B cell (primary cell): ENCODE measurements at regions not wholly inside any gene's neighbourhood (a gene's known extent, or its start where the extent isn't known, plus 50 kb on each side); places are given as distances from the start of the nearest gene placed in this dataset.

Experiments used
- ATAC-seq: fragments of 200-7000 bp; cut with Tn5 transposase; one replicate; pipeline ENCODE4 v1.10.0; 2021; ENCODE audit warnings: low read depth, mild to moderate bottlenecking, moderate number of reproducible peaks, moderate library complexity
- CTCF ChIA-PET: fragments of 350-600 bp; sonication (Branson Sonifier 250); formaldehyde crosslinking; loops from one replicate; lab custom pipeline; 2021; ENCODE audit warnings: antibody characterized with exemption, inconsistent platforms; lab: Charles Lee
- POLR2A ChIA-PET: fragments of 350-600 bp; sonication (Branson Sonifier 250); formaldehyde crosslinking; loops from one replicate; lab custom pipeline; 2021; ENCODE audit warnings: antibody characterized with exemption; lab: Charles Lee
- DNase-seq: peaks from one replicate; pipeline ENCODE4 v3.0.0; 2013
- H2AFZ ChIP-seq: 2 replicates; pipeline ENCODE4 v1.6.1; 2012; ENCODE audit warnings: mild to moderate bottlenecking, low read depth, low read length; ENCODE audit not compliant: insufficient read depth, poor library complexity, severe bottlenecking
- H3K27ac ChIP-seq, 2 donors: 1 replicate in 1 of 2; 2 replicates in 1 of 2; pipeline ENCODE4 v1.5.1; 2012 to 2013; ENCODE audit warnings: low read length in 2 of 2, mild to moderate bottlenecking in 2 of 2, moderate library complexity in 1 of 2
- H3K27me3 ChIP-seq, 4 experiments: fragments of 200-600 bp in 1 of 4; sonication (generic) in 1 of 4; replicated peaks in 1 of 4; 1 replicate in 2 of 4; 2 replicates in 2 of 4; pipeline versions ENCODE4 v1.6.1 to v1.7.0; 2013 to 2016; ENCODE audit warnings: low read length in 3 of 4, mild to moderate bottlenecking in 2 of 4, mixed read lengths in 1 of 4, moderate library complexity in 1 of 4; ENCODE audit not compliant: insufficient read depth in 4 of 4, control insufficient read depth in 3 of 4; ENCODE audit errors: control extremely low read depth in 1 of 4
- H3K36me3 ChIP-seq, 2 experiments: replicated peaks in 1 of 2; 1 replicate in 1 of 2; 2 replicates in 1 of 2; pipeline versions ENCODE4 v1.6.1 to v1.7.1; 2013; ENCODE audit warnings: low read length in 1 of 2; ENCODE audit not compliant: insufficient read depth in 2 of 2, control insufficient read depth in 1 of 2; ENCODE audit errors: control extremely low read depth in 1 of 2, extremely low read depth in 1 of 2
- H3K4me1 ChIP-seq, 2 donors: fragments of 200-600 bp in 1 of 2; sonication (generic) in 1 of 2; 1 replicate in 1 of 2; 2 replicates in 1 of 2; pipeline versions ENCODE4 v1.5.1 to v1.6.1; 2013 to 2017; ENCODE audit warnings: low read length in 2 of 2; ENCODE audit not compliant: control insufficient read depth in 2 of 2, insufficient read depth in 2 of 2
- H3K4me2 ChIP-seq: replicated peaks from 2 replicates; pipeline ENCODE3; 2012; ENCODE audit warnings: mild to moderate bottlenecking, low read depth, low read length; ENCODE audit not compliant: poor library complexity, severe bottlenecking
- H3K4me3 ChIP-seq, 5 experiments: fragments of 200-600 bp in 1 of 5; sonication (generic) in 1 of 5; 1 replicate in 3 of 5; 2 replicates in 2 of 5; pipeline versions ENCODE4 v1.5.1 to v1.7.0; 2011 to 2016; ENCODE audit warnings: low read length in 4 of 5, mild to moderate bottlenecking in 4 of 5, low read depth in 2 of 5, control low read depth in 1 of 5, moderate library complexity in 1 of 5; ENCODE audit not compliant: insufficient read depth in 1 of 5; ENCODE audit errors: control extremely low read depth in 1 of 5, extremely low read depth in 1 of 5
- H3K79me2 ChIP-seq: fragments of 200-600 bp; sonication (generic); one replicate; pipeline ENCODE4 v1.6.0; 2016; ENCODE audit warnings: low read length; ENCODE audit not compliant: control insufficient read depth, insufficient read depth
- H3K9ac ChIP-seq: fragments of 200-600 bp; sonication (generic); 2 replicates; pipeline ENCODE4 v1.6.1; 2017; ENCODE audit warnings: mild to moderate bottlenecking, low read length, moderate library complexity
- H3K9me3 ChIP-seq, 3 donors: one replicate each; pipeline versions ENCODE4 v1.6.1 to v1.7.1; 2013; ENCODE audit warnings: low read length in 2 of 3; ENCODE audit not compliant: control insufficient read depth in 2 of 3, insufficient read depth in 1 of 3; ENCODE audit errors: control extremely low read depth in 1 of 3
- H4K20me1 ChIP-seq: 2 replicates; pipeline ENCODE4 v1.6.0; 2012; ENCODE audit warnings: mild to moderate bottlenecking, low read length; ENCODE audit not compliant: insufficient read depth, control insufficient read depth, poor library complexity, severe bottlenecking
- H3K27ac Mint-ChIP-seq: one replicate; pipeline ENCODE4 v1.8.0; 2021; ENCODE audit warnings: mixed read lengths
- H3K27me3 Mint-ChIP-seq: one replicate; pipeline ENCODE4 v1.8.0; 2021; ENCODE audit warnings: mixed read lengths
- H3K4me1 Mint-ChIP-seq: one replicate; pipeline ENCODE4 v1.8.0; 2021; ENCODE audit warnings: mixed read lengths
- H3K4me3 Mint-ChIP-seq: one replicate; pipeline ENCODE4 v1.8.0; 2021; ENCODE audit warnings: mixed read lengths
- H3K9me3 Mint-ChIP-seq: one replicate; pipeline ENCODE4 v1.8.0; 2022; ENCODE audit warnings: mixed read lengths; ENCODE audit not compliant: insufficient read depth
- EZH2 ChIP-seq: IDR thresholded peaks from 2 replicates; pipeline ENCODE4 v1.6.1; 2012; ENCODE audit warnings: borderline replicate concordance, low read depth, mild to moderate bottlenecking, moderate library complexity, low read length; ENCODE audit not compliant: insufficient read depth, poor library complexity, severe bottlenecking
- WGBS: methylation state at CpG from one replicate; pipeline ENCODE4 v1.1.5; 2013; ENCODE audit warnings: missing lambda C conversion rate; ENCODE audit not compliant: insufficient coverage; 5-methylcytosine and 5-hydroxymethylcytosine counted together
- intact Hi-C: fragments of 100-400 bp; cut with micrococcal nuclease; formaldehyde crosslinking; loops from one replicate; pipeline ENCODE4 v1.10.0; 2022
- TF ChIP-seq, protein P1 (sequence below): fragments of 200-600 bp; IDR thresholded peaks from one replicate; pipeline ENCODE4 v1.8.0; 2022; ENCODE audit warnings: antibody characterized with exemption, mild to moderate bottlenecking

DNA sequence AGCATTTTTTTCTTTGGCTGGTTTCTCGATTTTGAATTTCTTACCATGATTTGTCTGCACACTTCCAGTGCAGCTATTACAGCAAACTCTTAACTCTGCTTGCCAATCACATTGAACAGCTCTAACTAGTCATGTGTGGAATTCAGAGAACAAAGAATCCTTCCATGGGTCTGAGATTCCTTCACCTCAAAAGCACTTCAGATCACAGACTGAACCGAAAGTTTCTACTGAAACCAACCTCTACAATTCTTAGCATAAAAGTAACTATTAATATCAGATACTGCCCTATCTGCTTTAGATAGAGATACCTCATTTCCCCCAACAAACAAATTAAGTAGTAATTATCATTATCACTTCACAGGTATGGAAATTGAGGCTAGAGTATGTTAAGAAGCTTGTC, 56.5 kb upstream of the SP4 start:
- CTCF ChIA-PET = interaction anchor here (1.5 kb wide), 1 partner anchor 14 kb away, joined by 3 read pairs; no protein-coding TSS in a partner anchor
- H3K79me2 ChIP-seq = no peaks in the 10 kb centered on the region
- no CpG with 5 or more reads among the region's 2 CpGs for WGBS
- DNase-seq = no peak
- H3K27me3 ChIP-seq = no peaks in the 10 kb centered on the region
- H4K20me1 ChIP-seq = no peaks in the 10 kb centered on the region
- H3K9me3 Mint-ChIP-seq = no peaks in the 10 kb centered on the region
- no peak for ATAC-seq
- no peak overlapping the region for H3K4me2 ChIP-seq
- no peak overlapping the region for H3K9ac ChIP-seq
- TF ChIP-seq, protein P1, sequence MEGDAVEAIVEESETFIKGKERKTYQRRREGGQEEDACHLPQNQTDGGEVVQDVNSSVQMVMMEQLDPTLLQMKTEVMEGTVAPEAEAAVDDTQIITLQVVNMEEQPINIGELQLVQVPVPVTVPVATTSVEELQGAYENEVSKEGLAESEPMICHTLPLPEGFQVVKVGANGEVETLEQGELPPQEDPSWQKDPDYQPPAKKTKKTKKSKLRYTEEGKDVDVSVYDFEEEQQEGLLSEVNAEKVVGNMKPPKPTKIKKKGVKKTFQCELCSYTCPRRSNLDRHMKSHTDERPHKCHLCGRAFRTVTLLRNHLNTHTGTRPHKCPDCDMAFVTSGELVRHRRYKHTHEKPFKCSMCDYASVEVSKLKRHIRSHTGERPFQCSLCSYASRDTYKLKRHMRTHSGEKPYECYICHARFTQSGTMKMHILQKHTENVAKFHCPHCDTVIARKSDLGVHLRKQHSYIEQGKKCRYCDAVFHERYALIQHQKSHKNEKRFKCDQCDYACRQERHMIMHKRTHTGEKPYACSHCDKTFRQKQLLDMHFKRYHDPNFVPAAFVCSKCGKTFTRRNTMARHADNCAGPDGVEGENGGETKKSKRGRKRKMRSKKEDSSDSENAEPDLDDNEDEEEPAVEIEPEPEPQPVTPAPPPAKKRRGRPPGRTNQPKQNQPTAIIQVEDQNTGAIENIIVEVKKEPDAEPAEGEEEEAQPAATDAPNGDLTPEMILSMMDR = no peak
- no peak for TF ChIP-seq EZH2
- H3K4me3 Mint-ChIP-seq = no peak overlapping the region
- H3K4me1 Mint-ChIP-seq = peaks cover 9% of the 10 kb centered on the region
- H2AFZ ChIP-seq = no peak overlapping the region
- no peaks in the 10 kb centered on the region for H3K36me3 ChIP-seq
- intact Hi-C loops = no loop called here
- H3K4me3 ChIP-seq = no peak overlapping the region
- H3K27ac Mint-ChIP-seq = no peak overlapping the region
- POLR2A ChIA-PET = interaction anchor here (0.7 kb wide), 1 partner anchor 97 kb away, joined by 5 read pairs; no protein-coding TSS in a partner anchor
- H3K27me3 Mint-ChIP-seq = no peaks in the 10 kb centered on the region
- no peak overlapping the region for H3K27ac ChIP-seq
- peaks cover 0 to 5% (median 1%) of the 10 kb centered on the region in 3 donors for H3K9me3 ChIP-seq
- H3K4me1 ChIP-seq = no peaks in the 10 kb centered on the region

DNA sequence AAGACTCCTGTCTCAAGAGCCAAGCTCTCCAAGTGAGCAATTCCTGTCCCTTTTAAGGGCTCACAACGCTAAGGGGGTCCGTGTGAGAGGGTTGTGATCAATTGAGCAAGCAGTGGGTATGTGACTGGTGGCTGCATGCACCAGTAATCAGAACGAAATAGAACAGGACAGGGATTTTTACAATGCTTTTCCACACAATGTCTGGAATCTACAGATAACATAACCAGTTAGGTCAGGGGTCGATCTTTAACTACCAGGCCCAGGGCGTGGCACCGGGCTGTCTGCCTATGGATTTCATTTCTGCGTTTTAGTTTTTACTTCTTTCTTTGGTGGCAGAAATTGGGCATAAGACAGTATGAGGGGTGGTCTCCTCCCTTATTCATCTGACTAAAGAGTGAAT, 54.9 kb upstream of the SP4 start:
- ATAC-seq = no peak
- no peak overlapping the region for H3K4me2 ChIP-seq
- H3K9me3 ChIP-seq = peaks cover 0 to 13% (median 11%) of the 10 kb centered on the region in 3 donors
- no peak overlapping the region for H3K4me3 ChIP-seq
- DNase-seq = no peak
- no peak overlapping the region for H3K4me3 Mint-ChIP-seq
- no peaks in the 10 kb centered on the region for H4K20me1 ChIP-seq
- no peaks in the 10 kb centered on the region for H3K4me1 ChIP-seq
- no peaks in the 10 kb centered on the region for H3K27me3 ChIP-seq
- ChIA-PET CTCF (interaction anchor here (0.6 kb wide), 1 partner anchor 1467 kb away, joined by 4 read pairs; no protein-coding TSS in a partner anchor), POLR2A (no interaction called here)
- no peak overlapping the region for H3K9ac ChIP-seq
- H3K79me2 ChIP-seq = no peaks in the 10 kb centered on the region
- intact Hi-C loops = no loop called here
- H3K36me3 ChIP-seq = no peaks in the 10 kb centered on the region
- H3K4me1 Mint-ChIP-seq = peaks cover 7% of the 10 kb centered on the region
- TF ChIP-seq, protein P1 = no peak
- TF ChIP-seq EZH2 = no peak
- H3K27me3 Mint-ChIP-seq = no peaks in the 10 kb centered on the region
- H3K27ac ChIP-seq = no peak overlapping the region
- 100% methylated on average over 4 of the region's 7 CpGs for WGBS
- no peak overlapping the region for H3K27ac Mint-ChIP-seq
- peaks cover 4% of the 10 kb centered on the region for H3K9me3 Mint-ChIP-seq
- H2AFZ ChIP-seq = no peak overlapping the region
